GM10248 (cell line): ENCODE measurements at regions not wholly inside any gene's neighbourhood (a gene's known extent, or its start where the extent isn't known, plus 50 kb on each side); places are given as distances from the start of the nearest gene placed in this dataset.

Source experiments
- CTCF ChIA-PET: fragments of 300-600 bp; sonication (Branson Sonifier 250); formaldehyde crosslinking; extraction: SDS; loops from one replicate; lab custom pipeline; 2021; ENCODE audit warnings: antibody characterized with exemption; lab: Yijun Ruan, JAX
- POLR2A ChIA-PET: fragments of 350-650 bp; sonication (Branson Sonifier 250); formaldehyde crosslinking; extraction: SDS; loops from one replicate; lab custom pipeline; 2020; ENCODE audit warnings: antibody characterized with exemption; lab: Yijun Ruan, JAX
- DNase-seq: peaks from one replicate; pipeline ENCODE4 v3.0.0; 2012; ENCODE audit errors: extremely low spot score
- TF ChIP-seq, protein P1 (sequence below): IDR thresholded peaks from 2 replicates; pipeline ENCODE4 v1.5.1; 2012; ENCODE audit warnings: mild to moderate bottlenecking, low read depth; ENCODE audit errors: extremely low read depth, missing control alignments, control extremely low read depth

- POLR2A ChIA-PET, result no interaction called here
- CTCF ChIA-PET, result interaction anchor here (1.6 kb wide), 1 partner anchor 8 kb away, joined by 5 read pairs; no protein-coding TSS in a partner anchor
- DNase-seq, result no peak
Measured at GRCh38 chr2:117273009-117273671, 541.4 kb upstream of the DDX18 start.

DNA sequence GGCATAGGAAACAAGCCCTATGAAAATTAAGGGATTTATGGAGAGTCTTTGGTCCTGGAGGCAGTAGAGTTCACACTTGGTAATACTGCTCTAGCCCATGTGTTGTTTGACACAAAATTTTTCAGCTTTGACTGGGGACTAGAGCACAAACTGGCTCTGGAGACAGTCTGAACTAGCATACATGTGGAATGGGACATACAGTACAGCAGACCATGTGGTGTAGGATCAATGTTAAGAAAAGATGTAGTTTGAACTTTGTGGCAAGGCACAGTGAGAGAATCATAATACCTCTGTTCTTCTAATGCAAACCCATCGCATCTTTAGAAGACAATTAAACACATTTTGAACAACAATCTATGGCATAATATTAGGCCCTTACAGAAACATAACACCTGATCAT, 521.5 kb upstream of the DDX18 start:
- ChIA-PET POLR2A (no interaction called here), CTCF (no interaction called here)
- no peak for DNase-seq
- TF ChIP-seq, protein P1, sequence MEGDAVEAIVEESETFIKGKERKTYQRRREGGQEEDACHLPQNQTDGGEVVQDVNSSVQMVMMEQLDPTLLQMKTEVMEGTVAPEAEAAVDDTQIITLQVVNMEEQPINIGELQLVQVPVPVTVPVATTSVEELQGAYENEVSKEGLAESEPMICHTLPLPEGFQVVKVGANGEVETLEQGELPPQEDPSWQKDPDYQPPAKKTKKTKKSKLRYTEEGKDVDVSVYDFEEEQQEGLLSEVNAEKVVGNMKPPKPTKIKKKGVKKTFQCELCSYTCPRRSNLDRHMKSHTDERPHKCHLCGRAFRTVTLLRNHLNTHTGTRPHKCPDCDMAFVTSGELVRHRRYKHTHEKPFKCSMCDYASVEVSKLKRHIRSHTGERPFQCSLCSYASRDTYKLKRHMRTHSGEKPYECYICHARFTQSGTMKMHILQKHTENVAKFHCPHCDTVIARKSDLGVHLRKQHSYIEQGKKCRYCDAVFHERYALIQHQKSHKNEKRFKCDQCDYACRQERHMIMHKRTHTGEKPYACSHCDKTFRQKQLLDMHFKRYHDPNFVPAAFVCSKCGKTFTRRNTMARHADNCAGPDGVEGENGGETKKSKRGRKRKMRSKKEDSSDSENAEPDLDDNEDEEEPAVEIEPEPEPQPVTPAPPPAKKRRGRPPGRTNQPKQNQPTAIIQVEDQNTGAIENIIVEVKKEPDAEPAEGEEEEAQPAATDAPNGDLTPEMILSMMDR, result no peak

More at GRCh38 chr2:117273009-117273671, 541.4 kb upstream of the DDX18 start:
- TF ChIP-seq, protein P1, result no peak

- no peak for DNase-seq
- POLR2A ChIA-PET, result no interaction called here
- CTCF ChIA-PET, result no interaction called here
- TF ChIP-seq, protein P1, result no peak
Measured at GRCh38 chr2:117299451-117299850, 515.0 kb upstream of the DDX18 start.

- DNase-seq, result no peak
- TF ChIP-seq, protein P1, result no peak
- POLR2A ChIA-PET, result no interaction called here
- CTCF ChIA-PET, result interaction anchor here (1.2 kb wide), 1 partner anchor 14 kb away, joined by 3 read pairs; no protein-coding TSS in a partner anchor
Measured at GRCh38 chr2:117308861-117309770, 505.4 kb upstream of the DDX18 start.

DNA sequence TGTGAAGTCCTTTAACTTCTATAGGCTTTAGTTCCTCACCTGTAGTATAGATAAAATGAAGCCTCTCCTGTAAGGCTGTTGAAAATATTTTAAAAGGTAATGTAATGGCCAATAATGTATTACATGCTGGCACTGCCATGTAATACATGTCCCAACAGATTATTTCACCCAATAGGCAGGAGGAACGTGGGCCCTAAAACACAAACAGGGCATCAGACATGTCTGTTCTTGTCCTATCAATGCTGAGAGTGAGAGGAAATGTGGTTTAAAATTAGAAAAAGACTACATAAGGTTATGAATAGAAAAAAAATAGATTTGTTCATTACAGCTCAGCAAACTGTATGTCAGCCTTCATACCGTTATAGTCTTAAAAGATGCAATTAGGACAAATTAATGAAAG, 492.7 kb upstream of the DDX18 start:
- ChIA-PET CTCF (interaction anchor here (0.6 to 1.8 kb wide), 2 partner anchors 16 to 19 kb away, joined by 3 to 4 read pairs; no protein-coding TSS in a partner anchor), POLR2A (no interaction called here)
- no peak for DNase-seq
- TF ChIP-seq, protein P1, result no peak

DNA sequence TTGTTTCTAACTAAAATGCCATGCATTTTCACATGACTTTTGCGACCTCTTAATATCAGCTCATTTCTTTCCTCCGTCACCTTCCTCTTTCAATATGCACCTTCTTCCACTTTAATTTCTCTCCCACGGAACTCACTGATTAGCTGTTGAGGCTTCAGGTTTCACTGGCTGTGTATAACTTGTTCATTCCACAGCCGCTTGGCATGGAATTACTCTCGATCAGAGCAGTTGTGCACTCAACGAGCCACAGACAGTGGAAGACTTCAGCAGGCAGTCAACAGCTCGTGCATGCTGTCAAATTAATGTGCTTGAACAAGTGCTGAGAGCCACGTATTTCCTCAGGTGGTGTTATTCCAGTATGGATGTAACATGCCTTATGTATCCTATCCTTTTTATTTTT, 491.2 kb upstream of the DDX18 start:
- TF ChIP-seq, protein P1, result no peak
- POLR2A ChIA-PET, result no interaction called here
- no peak for DNase-seq
- CTCF ChIA-PET, result interaction anchor here (0.7 to 1.5 kb wide), 5 partner anchors 12 to 54 kb away, joined by 3 read pairs; no protein-coding TSS in a partner anchor
